CD4-positive, alpha-beta T cell (primary cell): ENCODE measurements at regions not wholly inside any gene's neighbourhood (a gene's known extent, or its start where the extent isn't known, plus 50 kb on each side); places are given as distances from the start of the nearest gene placed in this dataset.

Source experiments
- ATAC-seq: fragments of 200-7000 bp; cut with Tn5 transposase; one replicate; pipeline ENCODE4 v1.10.0; 2022; ENCODE audit warnings: mild to moderate bottlenecking; ENCODE audit not compliant: poor library complexity
- CTCF ChIA-PET: fragments of 350-600 bp; sonication (Branson Sonifier 250); formaldehyde crosslinking; loops from one replicate; lab custom pipeline; 2021; ENCODE audit warnings: antibody characterized with exemption, inconsistent platforms; lab: Charles Lee
- POLR2A ChIA-PET: fragments of 350-600 bp; sonication (Branson Sonifier 250); formaldehyde crosslinking; loops from one replicate; lab custom pipeline; 2021; ENCODE audit warnings: antibody characterized with exemption, inconsistent platforms; lab: Charles Lee
- DNase-seq, 14 experiments: peaks; one replicate each; pipeline ENCODE4 v3.0.0-alpha.2; 2013 to 2020; ENCODE audit warnings: mixed read lengths in 2 of 14
- H3K27ac ChIP-seq, 2 donors: one replicate each; pipeline versions ENCODE4 v1.5.1 to v1.7.0; 2013; ENCODE audit warnings: low read length in 2 of 2, low read depth in 1 of 2, mild to moderate bottlenecking in 1 of 2
- H3K27me3 ChIP-seq, 2 experiments: 1 replicate in 1 of 2; 2 replicates in 1 of 2; pipeline versions ENCODE4 v1.6.1 to v1.7.0; 2013; ENCODE audit warnings: low read length in 2 of 2, control low read depth in 1 of 2, mild to moderate bottlenecking in 1 of 2, moderate library complexity in 1 of 2; ENCODE audit not compliant: insufficient read depth in 2 of 2, control insufficient read depth in 1 of 2
- H3K36me3 ChIP-seq: one replicate; pipeline ENCODE4 v1.6.1; 2013; ENCODE audit warnings: low read length, control low read depth; ENCODE audit not compliant: insufficient read depth
- H3K4me1 ChIP-seq: one replicate; pipeline ENCODE4 v1.6.1; 2013; ENCODE audit warnings: low read length, control low read depth; ENCODE audit not compliant: insufficient read depth
- H3K4me3 ChIP-seq: one replicate; pipeline ENCODE4 v1.5.1; 2013; ENCODE audit warnings: mild to moderate bottlenecking, low read length, moderate library complexity
- H3K9me3 ChIP-seq, 2 experiments: 1 replicate in 1 of 2; 2 replicates in 1 of 2; pipeline versions ENCODE4 v1.6.1 to v1.7.0; 2013; ENCODE audit warnings: low read length in 2 of 2, mild to moderate bottlenecking in 2 of 2, control low read depth in 1 of 2, moderate library complexity in 1 of 2; ENCODE audit not compliant: control insufficient read depth in 1 of 2, insufficient read depth in 1 of 2
- H3K27ac Mint-ChIP-seq: one replicate; pipeline ENCODE4 v1.8.0; 2020; ENCODE audit warnings: mixed read lengths
- H3K27me3 Mint-ChIP-seq: one replicate; pipeline ENCODE4 v1.8.0; 2021; ENCODE audit warnings: mixed read lengths
- H3K36me3 Mint-ChIP-seq: one replicate; pipeline ENCODE4 v1.8.0; 2021; ENCODE audit warnings: low read depth, mixed read lengths
- H3K4me1 Mint-ChIP-seq: one replicate; pipeline ENCODE4 v1.8.0; 2021; ENCODE audit warnings: low read depth, mixed read lengths
- H3K4me3 Mint-ChIP-seq: one replicate; pipeline ENCODE4 v1.8.0; 2020; ENCODE audit warnings: mild to moderate bottlenecking, mixed read lengths
- H3K9me3 Mint-ChIP-seq: one replicate; pipeline ENCODE4 v1.8.0; 2020; ENCODE audit warnings: mixed read lengths
- CTCF ChIP-seq: fragments of 200-600 bp; IDR thresholded peaks from one replicate; pipeline ENCODE4 v1.8.0; 2022; ENCODE audit warnings: antibody characterized with exemption, mild to moderate bottlenecking
- intact Hi-C, 2 experiments: fragments of 100-400 bp; cut with DNase I in 1 of 2; cut with micrococcal nuclease in 1 of 2; formaldehyde crosslinking; loops; one replicate each; pipeline versions ENCODE4 v1.15.1 to v1.9.0; 2023 to 2025; cut with DNase I, micrococcal nuclease

- Histone ChIP-seq H3K36me3 (no peaks in the 10 kb centered on the region), H3K27ac (no peak overlapping the region), H3K27me3 (peaks cover 0 to 4% of the 10 kb centered on the region in 2 experiments), H3K9me3 (no peaks in the 10 kb centered on the region), H3K4me1 (no peaks in the 10 kb centered on the region), H3K4me3 (no peak overlapping the region)
- Mint-ChIP-seq H3K9me3 (no peaks in the 10 kb centered on the region), H3K36me3 (no peaks in the 10 kb centered on the region), H3K27me3 (peaks cover 3% of the 10 kb centered on the region), H3K4me3 (no peak overlapping the region), H3K27ac (no peak overlapping the region), H3K4me1 (no peaks in the 10 kb centered on the region)
- intact Hi-C loops: no loop called here
- ChIA-PET POLR2A (no interaction called here), CTCF (no interaction called here)
- peak in 2 of 14 experiments; percentile 1 to 12 for DNase-seq
- ATAC-seq: no peak
- no peak for TF ChIP-seq CTCF
These were observed 127.3 kb upstream of the POU3F1 start for GRCh38 chr1:38173848-38174247.

- Histone ChIP-seq H3K4me1 (no peaks in the 10 kb centered on the region), H3K4me3 (no peak overlapping the region), H3K27me3 (peaks cover 0 to 6% of the 10 kb centered on the region in 2 experiments), H3K27ac (no peak overlapping the region), H3K36me3 (no peaks in the 10 kb centered on the region), H3K9me3 (no peaks in the 10 kb centered on the region)
- Mint-ChIP-seq H3K4me1 (no peaks in the 10 kb centered on the region), H3K27me3 (peaks cover 3% of the 10 kb centered on the region), H3K27ac (no peak overlapping the region), H3K4me3 (no peak overlapping the region), H3K9me3 (no peaks in the 10 kb centered on the region), H3K36me3 (no peaks in the 10 kb centered on the region)
- ChIA-PET CTCF (no interaction called here), POLR2A (no interaction called here)
- ATAC-seq: no peak
- intact Hi-C loops: no loop called here
- DNase-seq: peak in 3 of 14 experiments; percentile 4 to 28 (median 20)
- no peak for TF ChIP-seq CTCF
These were observed 126.7 kb upstream of the POU3F1 start for GRCh38 chr1:38173157-38173831.

GRCh38 chr1:38169121-38169520 lies 122.5 kb upstream of the POU3F1 start:
- H3K4me3 Mint-ChIP-seq: no peak overlapping the region
- ATAC-seq (no peak), DNase-seq (no peak)
- H3K4me1 Mint-ChIP-seq: no peaks in the 10 kb centered on the region
- H3K27me3 Mint-ChIP-seq: peaks cover 22% of the 10 kb centered on the region
- no peaks in the 10 kb centered on the region for H3K36me3 Mint-ChIP-seq
- TF ChIP-seq CTCF: no peak
- ChIA-PET CTCF (no interaction called here), POLR2A (no interaction called here)
- peaks cover 0 to 10% of the 10 kb centered on the region in 2 experiments for H3K27me3 ChIP-seq
- no peak overlapping the region for H3K27ac ChIP-seq
- no peak overlapping the region for H3K27ac Mint-ChIP-seq
- no peaks in the 10 kb centered on the region for H3K36me3 ChIP-seq
- no peaks in the 10 kb centered on the region for H3K9me3 Mint-ChIP-seq
- no peaks in the 10 kb centered on the region for H3K9me3 ChIP-seq
- intact Hi-C loops: no loop called here
- no peak overlapping the region for H3K4me3 ChIP-seq
- H3K4me1 ChIP-seq: no peaks in the 10 kb centered on the region
